ENCODE measurements at regions not wholly inside any gene's neighbourhood (a gene's known extent, or its start where the extent isn't known, plus 50 kb on each side); places are given as distances from the start of the nearest gene placed in this dataset.

DNA sequence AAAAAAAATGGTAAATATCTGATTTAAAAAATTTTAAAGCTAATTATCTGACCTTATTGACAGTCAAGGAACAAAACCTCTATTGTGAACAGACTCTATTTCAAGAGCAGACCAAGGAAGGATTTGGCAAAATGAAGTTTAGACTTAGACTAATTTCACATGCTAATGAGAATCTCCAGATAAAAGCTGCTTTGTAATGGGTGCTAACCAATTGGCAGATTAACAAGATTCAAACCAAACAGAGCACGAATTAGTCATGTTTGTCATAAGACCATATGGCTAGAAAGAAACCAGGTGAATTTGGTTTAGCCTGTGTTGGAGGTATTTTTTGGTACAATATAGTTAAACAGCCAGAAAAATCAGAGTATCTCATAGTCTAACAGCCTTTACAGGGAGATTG, 429.1 kb upstream of the NFE2L3 start:
- TF ChIP-seq, protein P1, sequence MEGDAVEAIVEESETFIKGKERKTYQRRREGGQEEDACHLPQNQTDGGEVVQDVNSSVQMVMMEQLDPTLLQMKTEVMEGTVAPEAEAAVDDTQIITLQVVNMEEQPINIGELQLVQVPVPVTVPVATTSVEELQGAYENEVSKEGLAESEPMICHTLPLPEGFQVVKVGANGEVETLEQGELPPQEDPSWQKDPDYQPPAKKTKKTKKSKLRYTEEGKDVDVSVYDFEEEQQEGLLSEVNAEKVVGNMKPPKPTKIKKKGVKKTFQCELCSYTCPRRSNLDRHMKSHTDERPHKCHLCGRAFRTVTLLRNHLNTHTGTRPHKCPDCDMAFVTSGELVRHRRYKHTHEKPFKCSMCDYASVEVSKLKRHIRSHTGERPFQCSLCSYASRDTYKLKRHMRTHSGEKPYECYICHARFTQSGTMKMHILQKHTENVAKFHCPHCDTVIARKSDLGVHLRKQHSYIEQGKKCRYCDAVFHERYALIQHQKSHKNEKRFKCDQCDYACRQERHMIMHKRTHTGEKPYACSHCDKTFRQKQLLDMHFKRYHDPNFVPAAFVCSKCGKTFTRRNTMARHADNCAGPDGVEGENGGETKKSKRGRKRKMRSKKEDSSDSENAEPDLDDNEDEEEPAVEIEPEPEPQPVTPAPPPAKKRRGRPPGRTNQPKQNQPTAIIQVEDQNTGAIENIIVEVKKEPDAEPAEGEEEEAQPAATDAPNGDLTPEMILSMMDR (IDR thresholded peaks at IDR 0.05) = no peak
- no peak for TF ChIP-seq EZH2 (IDR thresholded peaks at IDR 0.05; ENCODE audit: borderline replicate concordance, insufficient read depth, low read depth, low read length, poor library complexity, severe bottlenecking)
